Gastrocnemius medialis (tissue), 4 donors: ENCODE measurements at regions not wholly inside any gene's neighbourhood (a gene's known extent, or its start where the extent isn't known, plus 50 kb on each side); places are given as distances from the start of the nearest gene placed in this dataset.

ENCODE experiments used
- ATAC-seq, 2 donors: fragments of 150-250 bp; one replicate each; pipeline ENCODE4 v1.9.1; 2016
- DNase-seq, 2 donors: peaks; one replicate each; pipeline ENCODE4 v3.0.0-alpha.2; 2019
- H3K27ac ChIP-seq, 4 donors: fragments of 200-600 bp; sonication (generic); 1 replicate in 1 of 4; 2 replicates in 3 of 4; pipeline ENCODE4 v1.5.1; 2016 to 2018; ENCODE audit warnings: mild to moderate bottlenecking in 2 of 4, moderate library complexity in 1 of 4
- H3K27me3 ChIP-seq, 3 donors: fragments of 200-600 bp; sonication (generic) in 2 of 3; 1 replicate in 1 of 3; 2 replicates in 2 of 3; pipeline versions ENCODE4 v1.5.1 to v1.6.0; 2016 to 2019; ENCODE audit warnings: mild to moderate bottlenecking in 1 of 3, moderate library complexity in 1 of 3
- H3K36me3 ChIP-seq, 2 donors: fragments of 200-600 bp; sonication (generic) in 1 of 2; one replicate each; pipeline ENCODE4 v1.5.1; 2017 to 2018
- H3K4me1 ChIP-seq, 2 donors: fragments of 200-600 bp; sonication (generic) in 1 of 2; one replicate each; pipeline ENCODE4 v1.5.1; 2016 to 2017; ENCODE audit warnings: mild to moderate bottlenecking in 2 of 2
- H3K4me3 ChIP-seq, 4 donors: fragments of 200-600 bp; sonication (generic) in 3 of 4; 1 replicate in 1 of 4; 2 replicates in 3 of 4; pipeline ENCODE4 v1.5.1; 2016 to 2019; ENCODE audit warnings: mild to moderate bottlenecking in 2 of 4
- H3K9me3 ChIP-seq, 3 donors: fragments of 200-600 bp; sonication (generic) in 2 of 3; 1 replicate in 1 of 3; 2 replicates in 2 of 3; pipeline ENCODE4 v1.5.1; 2016 to 2019
- CTCF ChIP-seq, 5 experiments: fragments of 450-650 bp in 3 of 5; fragments of 200-600 bp in 2 of 5; sonication (generic) in 2 of 5; IDR thresholded peaks in 4 of 5; conservative IDR thresholded peaks in 1 of 5; 1 replicate in 4 of 5; 2 replicates in 1 of 5; pipeline ENCODE4 v1.5.1; 2016 to 2019; ENCODE audit warnings: antibody characterized with exemption in 5 of 5, mild to moderate bottlenecking in 3 of 5, moderate library complexity in 3 of 5
- POLR2A ChIP-seq, 2 donors: fragments of 450-650 bp; IDR thresholded peaks; one replicate each; pipeline ENCODE4 v1.6.1; 2017; ENCODE audit warnings: antibody characterized with exemption in 2 of 2, mild to moderate bottlenecking in 2 of 2, moderate library complexity in 2 of 2
- in situ Hi-C, 4 donors: fragments of 200-750 bp; cut with MboI; loops; one replicate each; pipeline versions ENCODE4 v1.15.0 to v1.8.0; 2017; ENCODE audit warnings: low sequenced_read_pairs in 4 of 4
- intact Hi-C: fragments of 100-400 bp; cut with DNase I; formaldehyde crosslinking; loops from one replicate; pipeline ENCODE4 v1.15.1; 2023; ENCODE audit warnings: low total_unique reads

DNA sequence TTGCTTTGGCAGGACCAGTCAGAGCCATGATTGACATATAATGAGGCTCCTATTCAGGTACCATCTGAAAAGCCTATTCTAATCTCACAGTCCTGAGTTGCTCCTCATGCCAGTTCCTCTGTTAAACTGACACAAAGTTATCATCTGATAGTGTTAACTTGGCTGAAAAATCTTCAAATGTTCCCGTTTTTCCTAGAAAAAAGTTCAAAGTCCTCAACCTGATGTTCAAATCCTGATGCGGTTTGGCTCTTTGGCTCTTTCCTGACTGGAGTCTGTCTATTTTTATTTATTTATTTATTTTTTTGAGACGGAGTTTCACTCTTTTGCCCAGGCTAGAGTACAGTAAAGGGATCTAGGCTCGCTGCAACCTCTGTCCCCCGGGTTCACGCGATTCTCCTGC, 244.2 kb downstream of the ANKRD50 start:
- ATAC-seq (no peak), DNase-seq (no peak)
- Histone ChIP-seq H3K27ac (no peak overlapping the region), H3K4me3 (no peak overlapping the region), H3K9me3 (no peaks in the 10 kb centered on the region), H3K4me1 (no peaks in the 10 kb centered on the region), H3K36me3 (no peaks in the 10 kb centered on the region), H3K27me3 (no peaks in the 10 kb centered on the region)
- TF ChIP-seq CTCF (IDR thresholded peaks at IDR 0.05 in 4 of 5, conservative IDR thresholded peaks at IDR 0.05 in 1 of 5): no peak
- no peak for TF ChIP-seq POLR2A (IDR thresholded peaks at IDR 0.05)
- intact Hi-C loops: no loop called here
- in situ Hi-C loops: no loop called here

DNA sequence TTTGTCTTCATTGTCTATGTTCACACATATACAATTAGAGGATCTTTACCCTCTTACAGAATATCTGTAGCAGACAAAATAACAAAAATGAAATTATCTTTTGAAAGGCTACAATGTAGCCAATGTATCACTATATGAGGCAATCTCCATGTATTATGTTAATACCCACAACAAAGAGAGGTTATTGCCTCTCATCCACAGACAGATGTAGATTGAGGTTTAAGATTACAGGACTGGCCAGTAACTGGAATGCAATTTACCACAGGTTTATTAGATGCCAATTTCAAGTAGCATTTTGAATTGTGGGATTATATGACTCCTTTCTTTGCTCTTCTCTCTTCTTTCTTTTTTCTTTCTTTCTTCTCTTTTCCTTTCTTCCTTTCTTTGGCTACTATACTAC, 242.6 kb downstream of the ANKRD50 start:
- Histone ChIP-seq H3K4me3 (no peak overlapping the region), H3K4me1 (no peaks in the 10 kb centered on the region), H3K27ac (no peak overlapping the region), H3K9me3 (no peaks in the 10 kb centered on the region), H3K27me3 (no peaks in the 10 kb centered on the region), H3K36me3 (no peaks in the 10 kb centered on the region)
- in situ Hi-C loops: no loop called here
- intact Hi-C loops: no loop called here
- TF ChIP-seq POLR2A (IDR thresholded peaks at IDR 0.05): no peak
- no peak for TF ChIP-seq CTCF (IDR thresholded peaks at IDR 0.05 in 4 of 5, conservative IDR thresholded peaks at IDR 0.05 in 1 of 5)
- no peak for ATAC-seq
- no peak for DNase-seq

DNA sequence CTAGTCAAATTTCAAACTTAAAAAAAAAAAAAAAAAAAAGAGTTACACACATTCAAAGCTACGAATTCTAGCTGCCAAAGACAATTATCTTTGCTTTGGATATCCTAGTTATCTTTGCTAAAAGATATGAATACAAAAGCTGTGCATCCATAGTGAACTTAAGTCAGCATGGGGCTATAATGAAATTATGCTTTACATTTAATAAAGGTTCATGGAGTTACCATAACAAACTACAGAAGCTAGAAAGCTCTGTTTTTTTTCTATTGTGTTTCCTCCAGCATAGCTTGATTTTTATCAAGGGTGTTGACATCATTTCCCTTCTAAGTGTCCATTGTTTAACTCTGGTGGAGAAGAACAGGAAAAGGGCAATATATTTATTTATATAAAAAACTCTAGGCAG, 234.1 kb downstream of the ANKRD50 start:
- ATAC-seq (peak in 1 of 2 donors; percentile 36), DNase-seq (no peak)
- in situ Hi-C loops (no loop called here), intact Hi-C loops (no loop called here)
- Histone ChIP-seq H3K27me3 (no peaks in the 10 kb centered on the region), H3K36me3 (no peaks in the 10 kb centered on the region), H3K4me3 (no peak overlapping the region), H3K27ac (peak overlapping the region in 1 of 4 donors; percentile 37), H3K9me3 (no peaks in the 10 kb centered on the region), H3K4me1 (no peaks in the 10 kb centered on the region)
- TF ChIP-seq POLR2A (IDR thresholded peaks at IDR 0.05) (no peak), CTCF (IDR thresholded peaks at IDR 0.05 in 4 of 5, conservative IDR thresholded peaks at IDR 0.05 in 1 of 5) (no peak)

GRCh38 chr4:124480061-124480460, 232.5 kb downstream of the ANKRD50 start:
- Histone ChIP-seq H3K27ac (no peak overlapping the region), H3K4me3 (no peak overlapping the region), H3K4me1 (no peaks in the 10 kb centered on the region), H3K36me3 (no peaks in the 10 kb centered on the region), H3K27me3 (no peaks in the 10 kb centered on the region), H3K9me3 (no peaks in the 10 kb centered on the region)
- in situ Hi-C loops (no loop called here), intact Hi-C loops (no loop called here)
- DNase-seq: no peak
- no peak for TF ChIP-seq POLR2A (IDR thresholded peaks at IDR 0.05)
- TF ChIP-seq CTCF (IDR thresholded peaks at IDR 0.05 in 4 of 5, conservative IDR thresholded peaks at IDR 0.05 in 1 of 5): no peak
- no peak for ATAC-seq

- in situ Hi-C loops (no loop called here), intact Hi-C loops (no loop called here)
- Histone ChIP-seq H3K9me3 (no peaks in the 10 kb centered on the region), H3K36me3 (no peaks in the 10 kb centered on the region), H3K27ac (no peak overlapping the region), H3K4me3 (no peak overlapping the region), H3K27me3 (no peaks in the 10 kb centered on the region), H3K4me1 (no peaks in the 10 kb centered on the region)
- no peak for TF ChIP-seq POLR2A (IDR thresholded peaks at IDR 0.05)
- no peak for TF ChIP-seq CTCF (IDR thresholded peaks at IDR 0.05 in 4 of 5, conservative IDR thresholded peaks at IDR 0.05 in 1 of 5)
- DNase-seq (no peak), ATAC-seq (no peak)
Observed at GRCh38 chr4:124481123-124481522, 231.4 kb downstream of the ANKRD50 start.
